Stomach (tissue), 8 donors: ENCODE measurements at regions not wholly inside any gene's neighbourhood (a gene's known extent, or its start where the extent isn't known, plus 50 kb on each side); places are given as distances from the start of the nearest gene placed in this dataset.
"Not testable (repeated sequence)": the region's sequence is repeated elsewhere in the genome, so short reads cannot be mapped to it uniquely, and the experiment has no call there.

ENCODE experiments used
- DNase-seq, 2 donors: peaks; one replicate each; pipeline versions ENCODE4 v3.0.0 to v3.0.0-alpha.2; 2013 to 2019
- H3K27ac ChIP-seq, 5 donors: fragments of 200-600 bp in 4 of 5; sonication (generic) in 4 of 5; one replicate each; pipeline ENCODE4 v1.5.1; 2013 to 2019; ENCODE audit warnings: mild to moderate bottlenecking in 1 of 5, moderate library complexity in 1 of 5
- H3K27me3 ChIP-seq, 3 donors: fragments of 200-600 bp; sonication (generic); one replicate each; pipeline ENCODE4 v1.5.1; 2017 to 2019; ENCODE audit warnings: mixed run types in 1 of 3
- H3K36me3 ChIP-seq, 4 donors: fragments of 200-600 bp; sonication (generic); 1 replicate in 3 of 4; 2 replicates in 1 of 4; pipeline ENCODE4 v1.5.1; 2016 to 2019
- H3K4me1 ChIP-seq, 4 donors: fragments of 200-600 bp; sonication (generic); one replicate each; pipeline ENCODE4 v1.5.1; 2016 to 2019
- H3K4me3 ChIP-seq, 4 donors: fragments of 200-600 bp; sonication (generic) in 3 of 4; one replicate each; pipeline ENCODE4 v1.5.1; 2016 to 2019; ENCODE audit warnings: mild to moderate bottlenecking in 1 of 4
- H3K9me3 ChIP-seq, 4 donors: fragments of 200-600 bp; sonication (generic); one replicate each; pipeline ENCODE4 v1.5.1; 2016 to 2019
- EP300 ChIP-seq: sonication (generic); formaldehyde crosslinking; IDR thresholded peaks from one replicate; pipeline ENCODE4 v1.6.1; 2017; ENCODE audit warnings: antibody characterized with exemption
- POLR2A ChIP-seq, 4 donors: fragments of 450-650 bp; IDR thresholded peaks; one replicate each; pipeline ENCODE4 v1.6.1; 2016; ENCODE audit warnings: antibody characterized with exemption in 4 of 4, control low read depth in 2 of 4, mild to moderate bottlenecking in 1 of 4, moderate library complexity in 1 of 4
- POLR2AphosphoS5 ChIP-seq, 3 donors: sonication (generic); formaldehyde crosslinking; IDR thresholded peaks; one replicate each; pipeline ENCODE4 v1.6.1; 2016; ENCODE audit warnings: antibody characterized with exemption in 3 of 3
- WGBS, 5 donors: extraction: QIAGEN DNeasy Blood & Tissue Kit in 3 of 5; methylation state at CpG; one replicate each; pipeline versions ENCODE4 v1.1.5 to v1.1.7; 2013 to 2018; 5-methylcytosine and 5-hydroxymethylcytosine counted together
- intact Hi-C: fragments of 100-400 bp; cut with DNase I; formaldehyde crosslinking; loops from one replicate; pipeline ENCODE4 v1.15.1; 2023; ENCODE audit warnings: low total_unique reads
- small RNA-seq, 4 donors: library from RNA; depleted of rRNA; stranded (forward); fragments of <200 nt; gene quantifications; one replicate each; pipeline ENCODE3, GENCODE V24; 2016
- TF ChIP-seq, protein P1 (sequence below), 7 experiments: fragments of 450-650 bp in 4 of 7; fragments of 200-600 bp in 3 of 7; sonication (generic) in 3 of 7; IDR thresholded peaks; one replicate each; pipeline ENCODE4 v1.5.1; 2016 to 2019; ENCODE audit warnings: antibody characterized with exemption in 7 of 7, control low read depth in 2 of 7, mild to moderate bottlenecking in 1 of 7
- donor health status: healthy with polysubstance abuse.
- donor health status: Bipolar disorder and iron deficiency.
- donor health status: healthy.

DNA sequence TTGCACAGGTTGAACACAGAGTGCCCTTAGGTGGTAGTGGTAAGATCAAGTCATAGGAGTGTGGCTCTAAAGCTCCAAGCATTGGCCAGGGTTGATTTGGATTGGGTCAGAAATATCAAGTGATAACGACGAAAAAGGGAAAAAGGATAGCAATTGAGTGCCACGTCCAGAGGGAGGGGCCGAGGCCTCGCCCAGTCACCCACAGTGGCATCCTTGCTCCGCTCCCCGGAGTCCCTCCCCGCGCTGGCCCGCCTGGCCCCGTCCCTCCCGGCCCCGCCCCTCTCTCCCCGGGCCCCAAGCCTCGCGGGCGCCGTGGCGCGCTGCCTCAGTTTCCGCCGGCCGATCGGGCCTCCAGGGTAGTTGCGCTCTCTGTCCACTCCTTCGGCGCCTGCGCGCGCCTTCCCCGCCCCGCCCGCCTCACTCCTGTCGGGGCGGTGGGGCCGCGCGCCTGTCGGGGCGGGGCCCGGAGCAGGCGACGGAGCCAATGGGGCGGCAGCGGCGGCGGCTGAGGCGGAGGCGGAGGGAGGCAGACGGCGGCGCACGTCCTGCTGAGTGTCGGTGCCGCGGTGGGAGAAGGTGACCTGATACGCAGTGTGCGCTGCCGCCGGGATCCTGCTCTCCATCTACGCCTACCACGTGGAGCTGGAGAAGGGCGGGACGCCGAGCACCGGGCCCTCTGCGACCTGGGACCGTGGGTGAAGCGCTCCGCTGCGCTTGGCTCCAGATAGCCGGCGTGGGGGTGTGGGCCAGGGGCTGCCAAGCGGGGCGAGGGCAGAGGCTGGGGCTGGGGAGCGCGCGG, 209.1 kb upstream of the ZNF722 start:
- intact Hi-C loops = no loop called here
- H3K27ac ChIP-seq = no peak overlapping the region
- H3K36me3 ChIP-seq = no peaks in the 10 kb centered on the region
- DNase-seq = no peak
- 26 to 52% (median 31%) methylated on average over 34 to 78 of the region's 78 CpGs for WGBS, 5 donors
- no peaks in the 10 kb centered on the region for H3K4me1 ChIP-seq
- peaks cover 0 to 15% (median 0%) of the 10 kb centered on the region in 3 donors for H3K27me3 ChIP-seq
- peaks cover 0 to 39% (median 32%) of the 10 kb centered on the region in 4 donors for H3K9me3 ChIP-seq
- peak overlapping the region in 2 of 4 donors; percentile 18 to 22 for H3K4me3 ChIP-seq
- TF ChIP-seq POLR2A (IDR thresholded peaks at IDR 0.05) (no peak), POLR2AphosphoS5 (IDR thresholded peaks at IDR 0.05) (no peak), EP300 (no peak)
- TF ChIP-seq, protein P1, sequence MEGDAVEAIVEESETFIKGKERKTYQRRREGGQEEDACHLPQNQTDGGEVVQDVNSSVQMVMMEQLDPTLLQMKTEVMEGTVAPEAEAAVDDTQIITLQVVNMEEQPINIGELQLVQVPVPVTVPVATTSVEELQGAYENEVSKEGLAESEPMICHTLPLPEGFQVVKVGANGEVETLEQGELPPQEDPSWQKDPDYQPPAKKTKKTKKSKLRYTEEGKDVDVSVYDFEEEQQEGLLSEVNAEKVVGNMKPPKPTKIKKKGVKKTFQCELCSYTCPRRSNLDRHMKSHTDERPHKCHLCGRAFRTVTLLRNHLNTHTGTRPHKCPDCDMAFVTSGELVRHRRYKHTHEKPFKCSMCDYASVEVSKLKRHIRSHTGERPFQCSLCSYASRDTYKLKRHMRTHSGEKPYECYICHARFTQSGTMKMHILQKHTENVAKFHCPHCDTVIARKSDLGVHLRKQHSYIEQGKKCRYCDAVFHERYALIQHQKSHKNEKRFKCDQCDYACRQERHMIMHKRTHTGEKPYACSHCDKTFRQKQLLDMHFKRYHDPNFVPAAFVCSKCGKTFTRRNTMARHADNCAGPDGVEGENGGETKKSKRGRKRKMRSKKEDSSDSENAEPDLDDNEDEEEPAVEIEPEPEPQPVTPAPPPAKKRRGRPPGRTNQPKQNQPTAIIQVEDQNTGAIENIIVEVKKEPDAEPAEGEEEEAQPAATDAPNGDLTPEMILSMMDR (IDR thresholded peaks at IDR 0.05) = no peak

DNA sequence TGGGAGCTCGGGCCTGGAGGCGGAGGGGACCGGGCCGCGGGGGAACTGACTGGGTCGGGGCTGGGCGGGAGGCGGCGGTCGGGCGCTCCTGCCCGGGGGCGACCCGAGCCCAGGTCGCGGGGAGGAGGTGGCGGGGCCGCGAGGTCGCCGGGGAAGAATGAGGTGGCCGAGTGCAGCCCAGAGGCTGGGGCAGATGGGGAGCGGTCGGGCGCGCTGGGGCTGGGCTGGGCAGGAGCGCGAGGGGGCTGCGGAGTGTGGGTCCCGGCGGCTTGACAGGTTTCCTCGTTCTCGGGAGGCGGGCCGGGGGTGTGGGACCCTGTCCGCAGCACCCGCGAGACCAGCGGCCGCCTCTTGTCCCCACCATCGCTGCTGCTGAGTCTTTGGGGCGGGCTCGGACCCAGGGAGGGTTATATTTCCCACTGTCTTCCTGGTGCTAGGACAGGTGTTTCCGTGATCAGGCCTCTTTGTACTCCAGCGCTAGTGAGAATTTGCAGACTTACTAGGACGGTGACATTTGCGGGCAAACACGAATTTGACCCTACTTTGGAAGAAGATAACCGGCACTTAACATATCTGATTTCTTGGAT, 208.4 kb upstream of the ZNF722 start:
- 13 to 43% (median 41%) methylated on average over 6 to 48 of the region's 49 CpGs for WGBS, 5 donors
- H3K27ac ChIP-seq, intact Hi-C loops, H3K4me1 ChIP-seq, H3K36me3 ChIP-seq, DNase-seq: not testable (repeated sequence)
- peaks cover 0 to 15% (median 0%) of the 10 kb centered on the region in 3 donors for H3K27me3 ChIP-seq
- H3K9me3 ChIP-seq = peaks cover 0 to 39% (median 30%) of the 10 kb centered on the region in 4 donors
- peak overlapping the region in 2 of 4 donors; percentile 18 to 22 for H3K4me3 ChIP-seq

Small RNA genes in the stretch of these regions (small RNA-seq; reads per million reads assigned to genes)
- gene AC079355.2 = 0 reads per million in 4 donors
